ENCODE measurements at regions not wholly inside any gene's neighbourhood (a gene's known extent, or its start where the extent isn't known, plus 50 kb on each side); places are given as distances from the start of the nearest gene placed in this dataset.

DNA sequence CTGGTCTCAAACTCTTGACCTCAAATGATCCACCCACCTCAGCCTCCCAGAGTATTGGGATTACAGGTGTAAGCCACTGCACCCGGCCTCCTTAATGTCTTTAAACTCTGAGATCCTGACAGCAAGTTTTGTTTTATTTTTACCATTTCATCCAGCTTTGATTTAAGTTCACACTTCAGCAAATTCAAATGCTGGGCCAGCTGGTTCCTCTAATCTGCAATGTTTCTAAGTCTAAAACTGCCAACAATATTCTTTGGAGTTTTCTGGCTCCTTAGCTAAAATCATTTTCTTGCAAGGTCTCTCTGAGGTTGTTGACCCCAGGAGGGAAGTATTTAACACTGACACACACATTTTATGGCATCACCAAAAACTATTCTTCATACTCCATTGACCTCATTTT lies 72.0 kb upstream of the COL24A1 start:
- DNase-seq, result no peak

DNA sequence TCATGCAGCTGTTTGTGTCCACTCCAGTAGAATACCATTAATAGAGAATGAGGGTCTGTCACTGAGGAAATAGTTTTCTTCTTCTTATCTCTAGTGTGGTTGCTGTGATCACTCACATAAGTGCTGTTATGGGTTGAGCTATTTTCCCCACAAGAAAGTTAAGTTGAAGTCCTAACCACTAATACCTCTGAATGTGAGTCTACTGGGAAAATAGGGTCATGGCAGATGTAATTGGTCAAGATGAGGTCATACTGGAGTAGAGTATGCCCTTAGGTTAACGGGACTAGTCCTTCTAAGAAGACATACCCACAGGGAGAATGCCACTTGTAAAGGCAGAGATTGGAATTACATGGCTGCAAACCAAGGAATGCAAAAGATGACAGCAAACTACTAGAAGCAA lies 70.5 kb upstream of the COL24A1 start:
- no peak for DNase-seq

DNA sequence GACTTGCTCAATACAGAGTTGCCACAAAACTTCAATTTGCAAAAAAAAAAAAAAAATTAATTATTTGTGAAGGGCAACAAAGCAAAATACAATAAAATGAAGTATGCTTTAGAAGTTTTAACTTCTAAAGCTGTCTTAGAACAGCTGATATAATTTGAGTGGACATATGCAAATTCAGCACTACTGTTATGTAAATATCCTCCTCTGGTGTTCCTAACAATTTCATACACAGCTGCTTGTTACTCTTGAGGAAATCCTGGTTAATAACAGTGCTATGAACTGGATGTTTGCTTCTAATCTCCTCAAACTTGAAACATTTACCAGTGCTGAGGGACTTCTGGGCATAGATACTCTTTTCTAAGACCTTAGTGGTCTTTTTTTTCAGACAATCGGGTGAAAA lies 69.6 kb upstream of the COL24A1 start:
- DNase-seq, result no peak

DNA sequence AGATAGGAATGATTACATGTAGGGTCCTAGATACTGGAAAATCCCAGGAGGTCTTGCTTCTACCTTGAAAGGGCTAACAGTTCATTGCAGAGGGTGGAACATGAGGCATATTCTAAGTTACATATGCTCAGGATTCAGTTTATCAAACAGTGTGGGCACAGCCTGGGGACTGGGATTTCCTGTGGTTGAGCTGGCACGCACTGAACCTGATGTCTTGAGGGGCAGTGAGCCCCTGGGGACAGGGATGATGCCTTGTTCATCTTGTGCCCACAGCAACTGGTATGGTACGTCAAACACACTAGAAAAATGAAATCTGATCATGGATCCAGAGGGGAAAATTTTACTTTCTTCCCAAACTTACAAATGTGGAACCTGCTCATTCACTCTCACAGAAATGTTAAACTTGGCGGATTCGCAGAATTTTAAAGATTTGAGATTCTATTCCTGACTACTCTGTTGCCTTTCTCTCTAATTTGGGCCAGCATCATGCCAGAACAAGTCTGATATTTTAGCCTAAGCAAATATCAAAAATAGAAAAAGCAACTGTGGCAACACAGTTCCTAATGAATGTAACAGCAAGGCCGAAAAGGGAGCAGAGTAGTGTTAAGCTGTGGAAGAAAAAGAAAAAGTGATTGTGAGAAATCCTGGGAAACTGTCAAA lies 68.2 kb upstream of the COL24A1 start:
- no peak for DNase-seq

DNA sequence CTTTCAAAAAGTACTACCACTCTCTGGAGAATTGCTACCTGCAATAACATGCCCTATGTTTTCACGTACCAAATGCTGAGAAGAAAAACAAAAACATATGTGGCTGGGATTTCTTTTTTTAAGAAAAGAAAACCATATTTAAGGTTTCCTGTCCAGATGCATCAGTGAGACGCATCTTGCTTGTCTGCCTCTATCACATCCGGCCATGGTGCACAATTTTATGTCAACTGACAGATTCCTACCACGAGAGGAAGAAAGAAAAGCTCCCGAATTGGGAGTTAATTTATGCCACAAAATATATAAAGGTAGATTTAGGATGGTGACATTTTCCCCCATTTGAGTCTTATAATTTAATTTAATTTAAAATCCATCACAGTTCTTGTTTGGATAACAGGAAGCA lies 62.3 kb upstream of the COL24A1 start:
- DNase-seq, result no peak

DNA sequence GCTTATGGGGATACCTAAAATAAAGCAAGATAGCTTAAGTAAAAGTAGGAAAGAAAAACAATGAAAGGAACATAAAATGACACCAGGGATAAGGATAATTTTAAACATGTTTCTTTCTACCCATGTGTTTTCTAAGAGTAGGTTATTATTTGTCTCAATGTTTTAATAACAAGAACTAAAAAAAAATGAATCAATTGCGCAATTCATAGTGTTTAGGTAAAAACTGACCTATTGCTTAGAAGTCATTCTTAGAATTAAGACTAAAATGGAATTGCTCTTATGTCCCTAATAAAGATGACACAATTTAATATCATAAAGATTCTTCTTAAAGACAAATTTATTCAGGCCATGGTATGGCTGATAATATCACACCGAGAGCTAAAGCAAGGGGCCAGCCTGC lies 58.0 kb upstream of the COL24A1 start:
- DNase-seq, result no peak

DNA sequence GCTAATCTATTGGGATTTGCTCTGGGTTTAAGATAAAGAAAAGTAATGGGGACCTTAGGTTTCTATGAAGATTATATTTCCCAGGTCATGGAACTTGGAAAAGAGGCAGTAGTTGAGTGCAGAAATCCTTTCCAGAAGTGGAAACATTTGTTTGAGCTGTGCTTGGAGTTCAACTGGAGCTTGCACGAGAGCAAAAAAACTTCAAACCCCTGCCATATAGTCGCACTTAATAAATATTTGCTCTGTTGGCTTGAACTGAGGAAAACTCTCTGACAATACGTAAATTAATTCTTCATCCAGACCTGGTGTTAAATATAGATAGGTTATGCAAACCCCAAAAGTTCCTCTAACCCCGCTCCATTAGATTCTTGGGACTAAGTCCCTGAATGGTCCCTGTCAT lies 52.8 kb upstream of the COL24A1 start:
- no peak for DNase-seq

DNA sequence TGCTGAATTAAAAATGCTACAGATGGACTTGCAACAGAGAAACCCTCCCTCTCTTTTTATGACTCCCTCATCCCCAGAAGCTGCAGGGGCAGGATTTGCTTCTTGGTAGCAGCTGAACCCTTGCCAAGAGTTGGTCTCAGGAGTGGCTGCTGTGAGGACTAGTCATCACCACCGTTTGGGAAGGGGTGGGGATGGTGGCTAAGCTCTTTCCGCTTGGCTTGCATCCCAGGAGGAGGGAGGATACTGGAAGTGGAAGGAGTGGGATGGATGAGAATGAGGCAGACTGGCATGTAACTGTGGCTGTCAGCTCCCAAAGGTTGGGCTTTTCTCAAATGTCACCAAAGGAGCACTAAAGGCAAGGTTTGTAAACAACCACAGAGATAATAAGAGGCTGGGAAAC lies 50.8 kb upstream of the COL24A1 start:
- DNase-seq, result no peak
